ENCODE measurements at regions not wholly inside any gene's neighbourhood (a gene's known extent, or its start where the extent isn't known, plus 50 kb on each side); places are given as distances from the start of the nearest gene placed in this dataset.

GRCh38 chr2:88296247-88296646, 126.1 kb downstream of the THNSL2 start:
- no peak overlapping the region for H3K4me3 ChIP-seq (ENCODE audit: low read depth, low read length)
- DNase-seq (ENCODE audit: low read depth, low spot score) = no peak
- no peak for TF ChIP-seq CTCF (IDR thresholded peaks at IDR 0.05; ENCODE audit: insufficient read depth, low read length, missing control alignments)
- ChIA-PET CTCF (no interaction called here), POLR2A (no interaction called here)

DNA sequence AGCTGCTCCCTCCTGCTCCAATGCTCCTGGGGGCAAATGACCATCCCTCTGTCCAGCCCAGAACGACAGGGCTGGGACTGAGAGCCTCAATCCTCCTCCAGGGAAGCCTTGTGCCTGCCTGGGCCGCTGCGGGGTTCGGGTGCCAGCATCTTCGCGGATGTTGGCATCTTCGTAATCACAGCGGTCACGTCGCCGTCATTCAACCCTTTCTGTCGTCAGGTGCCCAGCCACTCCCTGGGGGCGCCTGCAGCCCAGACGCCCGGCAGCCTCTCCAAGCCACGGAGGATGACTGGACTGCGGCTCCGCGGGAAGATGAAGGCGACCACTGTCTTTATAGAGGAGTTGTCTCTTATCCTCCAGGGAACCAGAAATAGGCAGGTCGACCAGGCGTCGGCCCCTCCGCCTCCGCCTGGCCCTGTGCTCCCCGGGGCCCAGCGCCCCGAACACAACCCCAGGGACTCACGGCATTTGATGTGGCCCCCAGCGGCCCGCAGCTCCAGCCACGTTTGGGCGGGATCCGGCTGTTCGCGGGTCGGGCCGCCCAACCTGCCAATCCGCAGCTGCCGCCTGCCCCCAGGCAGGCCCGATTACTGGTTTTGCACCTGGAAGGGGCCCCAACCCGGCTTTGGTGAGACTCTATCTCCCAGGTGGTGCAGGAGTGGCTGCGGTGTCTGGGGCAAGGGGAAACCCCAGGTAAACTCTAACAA, 113.9 kb downstream of the THNSL2 start:
- no peak overlapping the region for H3K4me3 ChIP-seq (ENCODE audit: low read depth, low read length)
- DNase-seq (ENCODE audit: low read depth, low spot score) = no peak
- ChIA-PET POLR2A (no interaction called here), CTCF (no interaction called here)
- no peak for TF ChIP-seq CTCF (IDR thresholded peaks at IDR 0.05; ENCODE audit: insufficient read depth, low read length, missing control alignments)

GRCh38 chr2:88281302-88282217, 111.4 kb downstream of the THNSL2 start:
- no peak for TF ChIP-seq CTCF (IDR thresholded peaks at IDR 0.05; ENCODE audit: insufficient read depth, low read length, missing control alignments)
- POLR2A ChIA-PET = no interaction called here
- CTCF ChIA-PET = no interaction called here
- no peak for DNase-seq (ENCODE audit: low read depth, low spot score)
- no peak overlapping the region for H3K4me3 ChIP-seq (ENCODE audit: low read depth, low read length)

DNA sequence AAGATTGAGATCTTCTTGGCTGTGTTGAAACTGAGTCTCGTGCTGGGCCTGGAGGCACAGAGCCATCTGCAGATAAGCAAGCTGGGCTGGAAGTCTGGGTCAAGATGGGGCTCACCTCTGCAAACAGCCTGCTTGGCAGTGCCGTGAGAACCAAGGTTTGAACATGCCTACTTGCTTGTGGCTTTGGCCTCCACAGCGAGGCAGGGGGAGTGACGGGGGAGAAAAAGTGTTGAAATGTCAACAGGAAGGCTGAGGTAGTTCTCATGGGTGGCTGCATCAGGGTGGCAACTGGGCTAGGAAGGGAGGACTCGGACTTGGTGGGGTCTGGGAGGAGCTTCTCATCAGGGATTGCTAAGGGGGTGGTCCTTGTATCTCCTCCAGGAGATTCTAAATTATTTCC, 99.7 kb downstream of the THNSL2 start:
- no peak for TF ChIP-seq CTCF (IDR thresholded peaks at IDR 0.05; ENCODE audit: insufficient read depth, low read length, missing control alignments)
- no peak overlapping the region for H3K4me3 ChIP-seq (ENCODE audit: low read depth, low read length)
- CTCF ChIA-PET = no interaction called here
- no peak for DNase-seq (ENCODE audit: low read depth, low spot score)
- POLR2A ChIA-PET = no interaction called here

GRCh38 chr2:88265352-88266303, 95.5 kb downstream of the THNSL2 start:
- DNase-seq (ENCODE audit: low read depth, low spot score) = no peak
- H3K4me3 ChIP-seq (ENCODE audit: low read depth, low read length) = no peak overlapping the region
- POLR2A ChIA-PET = no interaction called here
- TF ChIP-seq CTCF (IDR thresholded peaks at IDR 0.05; ENCODE audit: insufficient read depth, low read length, missing control alignments) = no peak
- CTCF ChIA-PET = interaction anchor here (0.6 kb wide), 1 partner anchor 1684 kb away, joined by 4 read pairs; no protein-coding TSS in a partner anchor
